ENCODE measurements at regions not wholly inside any gene's neighbourhood (a gene's known extent, or its start where the extent isn't known, plus 50 kb on each side); places are given as distances from the start of the nearest gene placed in this dataset.
"Not testable (repeated sequence)": the region's sequence is repeated elsewhere in the genome, so short reads cannot be mapped to it uniquely, and the experiment has no call there.

GRCh38 chr7:14999331-14999730, 96.8 kb upstream of the DGKB start:
- Histone ChIP-seq H3K4me3 (ENCODE audit: low read depth in 1 of 5, low read length in 5 of 5) (no peak overlapping the region), H3K27me3 (ENCODE audit: control insufficient read depth in 5 of 5, insufficient read depth in 4 of 5, low read length in 5 of 5) (no peaks in the 10 kb centered on the region), H3K9me3 (ENCODE audit: control insufficient read depth in 5 of 5, low read length in 5 of 5) (no peaks in the 10 kb centered on the region), H3K4me1 (ENCODE audit: control insufficient read depth in 5 of 5, insufficient read depth in 5 of 5, low read length in 5 of 5) (no peaks in the 10 kb centered on the region), H3K27ac (ENCODE audit: low read depth, low read length) (no peak overlapping the region), H3K36me3 (ENCODE audit: control insufficient read depth in 5 of 5, insufficient read depth in 5 of 5, low read length in 5 of 5) (no peaks in the 10 kb centered on the region), H3K9ac (ENCODE audit: low read length in 5 of 5) (no peak overlapping the region)

GRCh38 chr7:14995774-14996173, 93.2 kb upstream of the DGKB start:
- Histone ChIP-seq H3K9me3 (ENCODE audit: control insufficient read depth in 5 of 5, low read length in 5 of 5) (peaks cover 0 to 3% (median 0%) of the 10 kb centered on the region in 5 donors), H3K9ac (ENCODE audit: low read length in 5 of 5) (no peak overlapping the region), H3K27me3 (ENCODE audit: control insufficient read depth in 5 of 5, insufficient read depth in 4 of 5, low read length in 5 of 5) (no peaks in the 10 kb centered on the region), H3K4me1 (ENCODE audit: control insufficient read depth in 5 of 5, insufficient read depth in 5 of 5, low read length in 5 of 5) (no peaks in the 10 kb centered on the region), H3K4me3 (ENCODE audit: low read depth in 1 of 5, low read length in 5 of 5) (no peak overlapping the region), H3K36me3 (ENCODE audit: control insufficient read depth in 5 of 5, insufficient read depth in 5 of 5, low read length in 5 of 5) (no peaks in the 10 kb centered on the region), H3K27ac (ENCODE audit: low read depth, low read length) (no peak overlapping the region)

GRCh38 chr7:14988941-14989340, 86.4 kb upstream of the DGKB start:
- Histone ChIP-seq H3K27ac (ENCODE audit: low read depth, low read length) (no peak overlapping the region), H3K36me3 (ENCODE audit: control insufficient read depth in 5 of 5, insufficient read depth in 5 of 5, low read length in 5 of 5) (no peaks in the 10 kb centered on the region), H3K9ac (ENCODE audit: low read length in 5 of 5) (no peak overlapping the region), H3K9me3 (ENCODE audit: control insufficient read depth in 5 of 5, low read length in 5 of 5) (peaks cover 0 to 3% (median 0%) of the 10 kb centered on the region in 5 donors), H3K4me1 (ENCODE audit: control insufficient read depth in 5 of 5, insufficient read depth in 5 of 5, low read length in 5 of 5) (no peaks in the 10 kb centered on the region), H3K4me3 (ENCODE audit: low read depth in 1 of 5, low read length in 5 of 5) (no peak overlapping the region), H3K27me3 (ENCODE audit: control insufficient read depth in 5 of 5, insufficient read depth in 4 of 5, low read length in 5 of 5) (no peaks in the 10 kb centered on the region)

GRCh38 chr7:14978687-14979086, 76.1 kb upstream of the DGKB start:
- Histone ChIP-seq H3K4me3 (ENCODE audit: low read depth in 1 of 5, low read length in 5 of 5) (no peak overlapping the region), H3K36me3 (ENCODE audit: control insufficient read depth in 5 of 5, insufficient read depth in 5 of 5, low read length in 5 of 5) (no peaks in the 10 kb centered on the region), H3K4me1 (ENCODE audit: control insufficient read depth in 5 of 5, insufficient read depth in 5 of 5, low read length in 5 of 5) (no peaks in the 10 kb centered on the region), H3K9me3 (ENCODE audit: control insufficient read depth in 5 of 5, low read length in 5 of 5) (peaks cover 0 to 4% (median 0%) of the 10 kb centered on the region in 5 donors), H3K9ac (ENCODE audit: low read length in 5 of 5) (no peak overlapping the region), H3K27ac (ENCODE audit: low read depth, low read length) (no peak overlapping the region), H3K27me3 (ENCODE audit: control insufficient read depth in 5 of 5, insufficient read depth in 4 of 5, low read length in 5 of 5) (no peaks in the 10 kb centered on the region)

- no peaks in the 10 kb centered on the region for H3K9me3 ChIP-seq (ENCODE audit: control insufficient read depth in 5 of 5, low read length in 5 of 5)
- H3K27ac ChIP-seq (ENCODE audit: low read depth, low read length), result no peak overlapping the region
Observed at GRCh38 chr7:14974688-14975087, 72.1 kb upstream of the DGKB start.

GRCh38 chr7:14973712-14974428, 71.3 kb upstream of the DGKB start:
- Histone ChIP-seq H3K27ac (ENCODE audit: low read depth, low read length) (no peak overlapping the region), H3K27me3 (ENCODE audit: control insufficient read depth in 5 of 5, insufficient read depth in 4 of 5, low read length in 5 of 5) (no peaks in the 10 kb centered on the region), H3K9ac (ENCODE audit: low read length in 5 of 5) (no peak overlapping the region), H3K9me3 (ENCODE audit: control insufficient read depth in 5 of 5, low read length in 5 of 5) (no peaks in the 10 kb centered on the region), H3K4me1 (ENCODE audit: control insufficient read depth in 5 of 5, insufficient read depth in 5 of 5, low read length in 5 of 5) (peaks cover 0 to 3% (median 0%) of the 10 kb centered on the region in 5 donors), H3K36me3 (ENCODE audit: control insufficient read depth in 5 of 5, insufficient read depth in 5 of 5, low read length in 5 of 5) (no peaks in the 10 kb centered on the region), H3K4me3 (ENCODE audit: low read depth in 1 of 5, low read length in 5 of 5) (no peak overlapping the region)

More at GRCh38 chr7:14974688-14975087, 72.1 kb upstream of the DGKB start:
- no peaks in the 10 kb centered on the region for H3K36me3 ChIP-seq (ENCODE audit: control insufficient read depth in 5 of 5, insufficient read depth in 5 of 5, low read length in 5 of 5)
- peaks cover 0 to 3% (median 0%) of the 10 kb centered on the region in 5 donors for H3K4me1 ChIP-seq (ENCODE audit: control insufficient read depth in 5 of 5, insufficient read depth in 5 of 5, low read length in 5 of 5)
- no peaks in the 10 kb centered on the region for H3K27me3 ChIP-seq (ENCODE audit: control insufficient read depth in 5 of 5, insufficient read depth in 4 of 5, low read length in 5 of 5)
- H3K9ac ChIP-seq (ENCODE audit: low read length in 5 of 5), result no peak overlapping the region
- no peak overlapping the region for H3K4me3 ChIP-seq (ENCODE audit: low read depth in 1 of 5, low read length in 5 of 5)

GRCh38 chr7:14971678-14972077, 69.1 kb upstream of the DGKB start:
- H3K27me3 ChIP-seq (ENCODE audit: control insufficient read depth in 5 of 5, insufficient read depth in 4 of 5, low read length in 5 of 5); H3K4me3 ChIP-seq (ENCODE audit: low read depth in 1 of 5, low read length in 5 of 5); H3K9me3 ChIP-seq (ENCODE audit: control insufficient read depth in 5 of 5, low read length in 5 of 5); H3K4me1 ChIP-seq (ENCODE audit: control insufficient read depth in 5 of 5, insufficient read depth in 5 of 5, low read length in 5 of 5); H3K36me3 ChIP-seq (ENCODE audit: control insufficient read depth in 5 of 5, insufficient read depth in 5 of 5, low read length in 5 of 5); H3K27ac ChIP-seq (ENCODE audit: low read depth, low read length); H3K9ac ChIP-seq (ENCODE audit: low read length in 5 of 5): not testable (repeated sequence)

GRCh38 chr7:14967376-14967775, 64.8 kb upstream of the DGKB start:
- not testable (repeated sequence) for H3K27ac ChIP-seq (ENCODE audit: low read depth, low read length); H3K9me3 ChIP-seq (ENCODE audit: control insufficient read depth in 5 of 5, low read length in 5 of 5); H3K36me3 ChIP-seq (ENCODE audit: control insufficient read depth in 5 of 5, insufficient read depth in 5 of 5, low read length in 5 of 5); H3K27me3 ChIP-seq (ENCODE audit: control insufficient read depth in 5 of 5, insufficient read depth in 4 of 5, low read length in 5 of 5); H3K4me1 ChIP-seq (ENCODE audit: control insufficient read depth in 5 of 5, insufficient read depth in 5 of 5, low read length in 5 of 5); H3K9ac ChIP-seq (ENCODE audit: low read length in 5 of 5); H3K4me3 ChIP-seq (ENCODE audit: low read depth in 1 of 5, low read length in 5 of 5)

- Histone ChIP-seq H3K36me3 (ENCODE audit: control insufficient read depth in 5 of 5, insufficient read depth in 5 of 5, low read length in 5 of 5) (no peaks in the 10 kb centered on the region), H3K9ac (ENCODE audit: low read length in 5 of 5) (no peak overlapping the region), H3K4me3 (ENCODE audit: low read depth in 1 of 5, low read length in 5 of 5) (no peak overlapping the region), H3K27ac (ENCODE audit: low read depth, low read length) (no peak overlapping the region), H3K4me1 (ENCODE audit: control insufficient read depth in 5 of 5, insufficient read depth in 5 of 5, low read length in 5 of 5) (no peaks in the 10 kb centered on the region), H3K27me3 (ENCODE audit: control insufficient read depth in 5 of 5, insufficient read depth in 4 of 5, low read length in 5 of 5) (no peaks in the 10 kb centered on the region), H3K9me3 (ENCODE audit: control insufficient read depth in 5 of 5, low read length in 5 of 5) (no peaks in the 10 kb centered on the region)
Observed at GRCh38 chr7:14962778-14963177, 60.2 kb upstream of the DGKB start.

- H3K36me3 ChIP-seq (ENCODE audit: control insufficient read depth in 5 of 5, insufficient read depth in 5 of 5, low read length in 5 of 5), result no peaks in the 10 kb centered on the region
- no peak overlapping the region for H3K9ac ChIP-seq (ENCODE audit: low read length in 5 of 5)
- no peak overlapping the region for H3K4me3 ChIP-seq (ENCODE audit: low read depth in 1 of 5, low read length in 5 of 5)
- H3K27ac ChIP-seq (ENCODE audit: low read depth, low read length), result no peak overlapping the region
- no peaks in the 10 kb centered on the region for H3K4me1 ChIP-seq (ENCODE audit: control insufficient read depth in 5 of 5, insufficient read depth in 5 of 5, low read length in 5 of 5)
- no peaks in the 10 kb centered on the region for H3K27me3 ChIP-seq (ENCODE audit: control insufficient read depth in 5 of 5, insufficient read depth in 4 of 5, low read length in 5 of 5)
- H3K9me3 ChIP-seq (ENCODE audit: control insufficient read depth in 5 of 5, low read length in 5 of 5), result no peaks in the 10 kb centered on the region
Observed at GRCh38 chr7:14960721-14961120, 58.2 kb upstream of the DGKB start.

All from subcutaneous abdominal adipose tissue (tissue), 5 donors.